ENCODE measurements at regions not wholly inside any gene's neighbourhood (a gene's known extent, or its start where the extent isn't known, plus 50 kb on each side); places are given as distances from the start of the nearest gene placed in this dataset.

- Histone ChIP-seq H3K4me3 (ENCODE audit: insufficient read depth, low read length, poor library complexity, severe bottlenecking) (no peak overlapping the region), H3K79me2 (ENCODE audit: insufficient read depth, low read length) (no peaks in the 10 kb centered on the region), H3K9me3 (ENCODE audit: insufficient read depth, low read length) (no peaks in the 10 kb centered on the region), H4K20me1 (ENCODE audit: low read depth, low read length) (no peaks in the 10 kb centered on the region), H3K4me2 (ENCODE audit: low read depth, low read length, poor library complexity, severe bottlenecking) (no peak overlapping the region), H3F3A (ENCODE audit: insufficient read depth) (no peaks in the 10 kb centered on the region), H3K36me3 (ENCODE audit: low read length) (no peaks in the 10 kb centered on the region), H3K27ac (ENCODE audit: low read depth, low read length) (no peak overlapping the region), H3K9me2 (replicated peaks; ENCODE audit: insufficient read depth, low read length) (no peaks in the 10 kb centered on the region), H3K27me3 (ENCODE audit: low read length) (no peaks in the 10 kb centered on the region), H3K9ac (ENCODE audit: low read length) (no peak overlapping the region), H2AFZ (ENCODE audit: low read depth, low read length, severe bottlenecking) (no peak overlapping the region)
- TF ChIP-seq CTCF (IDR thresholded peaks at IDR 0.05; ENCODE audit: insufficient read depth, low read length, poor library complexity, severe bottlenecking) = peak; percentile 34
- TF ChIP-seq EZH2phosphoT487 (conservative IDR thresholded peaks at IDR 0.05; ENCODE audit: low read length) = no peak
These were observed 147.6 kb upstream of the CAMK1G start for GRCh38 chr1:209435654-209436566.

- Histone ChIP-seq H3K9me3 (ENCODE audit: insufficient read depth, low read length) (no peaks in the 10 kb centered on the region), H3K27me3 (ENCODE audit: low read length) (no peaks in the 10 kb centered on the region), H3K4me2 (ENCODE audit: low read depth, low read length, poor library complexity, severe bottlenecking) (no peak overlapping the region), H4K20me1 (ENCODE audit: low read depth, low read length) (no peaks in the 10 kb centered on the region), H3F3A (ENCODE audit: insufficient read depth) (no peaks in the 10 kb centered on the region), H3K4me3 (ENCODE audit: insufficient read depth, low read length, poor library complexity, severe bottlenecking) (no peak overlapping the region), H3K9ac (ENCODE audit: low read length) (no peak overlapping the region), H3K9me2 (replicated peaks; ENCODE audit: insufficient read depth, low read length) (no peaks in the 10 kb centered on the region), H2AFZ (ENCODE audit: low read depth, low read length, severe bottlenecking) (no peak overlapping the region), H3K27ac (ENCODE audit: low read depth, low read length) (no peak overlapping the region), H3K79me2 (ENCODE audit: insufficient read depth, low read length) (no peaks in the 10 kb centered on the region), H3K36me3 (ENCODE audit: low read length) (no peaks in the 10 kb centered on the region)
- TF ChIP-seq EZH2phosphoT487 (conservative IDR thresholded peaks at IDR 0.05; ENCODE audit: low read length) (no peak), CTCF (IDR thresholded peaks at IDR 0.05; ENCODE audit: insufficient read depth, low read length, poor library complexity, severe bottlenecking) (no peak)
These were observed 143.7 kb upstream of the CAMK1G start for GRCh38 chr1:209439828-209440227.

- Histone ChIP-seq H3K27ac (ENCODE audit: low read depth, low read length) (no peak overlapping the region), H3K9me2 (replicated peaks; ENCODE audit: insufficient read depth, low read length) (no peaks in the 10 kb centered on the region), H4K20me1 (ENCODE audit: low read depth, low read length) (no peaks in the 10 kb centered on the region), H3K4me3 (ENCODE audit: insufficient read depth, low read length, poor library complexity, severe bottlenecking) (no peak overlapping the region), H3K9me3 (ENCODE audit: insufficient read depth, low read length) (no peaks in the 10 kb centered on the region), H3K9ac (ENCODE audit: low read length) (no peak overlapping the region), H3K79me2 (ENCODE audit: insufficient read depth, low read length) (no peaks in the 10 kb centered on the region), H3F3A (ENCODE audit: insufficient read depth) (no peaks in the 10 kb centered on the region), H3K27me3 (ENCODE audit: low read length) (no peaks in the 10 kb centered on the region), H3K36me3 (ENCODE audit: low read length) (no peaks in the 10 kb centered on the region), H2AFZ (ENCODE audit: low read depth, low read length, severe bottlenecking) (no peak overlapping the region), H3K4me2 (ENCODE audit: low read depth, low read length, poor library complexity, severe bottlenecking) (no peak overlapping the region)
- TF ChIP-seq EZH2phosphoT487 (conservative IDR thresholded peaks at IDR 0.05; ENCODE audit: low read length) = no peak
- TF ChIP-seq CTCF (IDR thresholded peaks at IDR 0.05; ENCODE audit: insufficient read depth, low read length, poor library complexity, severe bottlenecking) = no peak
These were observed 140.1 kb upstream of the CAMK1G start for GRCh38 chr1:209443361-209443931.

Measured in SU-DHL-6 (cell line).